ENCODE measurements at regions not wholly inside any gene's neighbourhood (a gene's known extent, or its start where the extent isn't known, plus 50 kb on each side); places are given as distances from the start of the nearest gene placed in this dataset.
"Not testable (repeated sequence)": the region's sequence is repeated elsewhere in the genome, so short reads cannot be mapped to it uniquely, and the experiment has no call there.

GRCh38 chr5:28945859-28946258 lies 1907.5 kb upstream of the CDH9 start:
- TF ChIP-seq CTCF (IDR thresholded peaks at IDR 0.05; ENCODE audit: unreplicated experiment), result no peak
- intact Hi-C loops (cut with micrococcal nuclease; ENCODE audit: unreplicated experiment), result no loop called here
- H3K36me3 Mint-ChIP-seq (ENCODE audit: insufficient read depth, unreplicated experiment), result no peaks in the 10 kb centered on the region
- BruUV-seq (replicated peaks), result no TSS peak
- no peak overlapping the region for H3K27ac Mint-ChIP-seq (ENCODE audit: unreplicated experiment)
- no peak overlapping the region for H3K4me3 Mint-ChIP-seq (ENCODE audit: low read depth, unreplicated experiment)
- peaks cover 4% of the 10 kb centered on the region for H3K9me3 Mint-ChIP-seq (ENCODE audit: low read depth, unreplicated experiment)
- no peaks in the 10 kb centered on the region for H3K4me1 Mint-ChIP-seq (ENCODE audit: low read depth, unreplicated experiment)
- DNase-seq, result no peak
- H3K27me3 Mint-ChIP-seq (ENCODE audit: unreplicated experiment), result no peaks in the 10 kb centered on the region
- CTCF ChIA-PET, result no interaction called here

GRCh38 chr5:28929366-28929765 lies 1891.0 kb upstream of the CDH9 start:
- CTCF ChIA-PET; H3K27ac Mint-ChIP-seq (ENCODE audit: unreplicated experiment); DNase-seq; H3K4me1 Mint-ChIP-seq (ENCODE audit: low read depth, unreplicated experiment); H3K9me3 Mint-ChIP-seq (ENCODE audit: low read depth, unreplicated experiment); H3K36me3 Mint-ChIP-seq (ENCODE audit: insufficient read depth, unreplicated experiment); intact Hi-C loops (cut with micrococcal nuclease; ENCODE audit: unreplicated experiment); H3K27me3 Mint-ChIP-seq (ENCODE audit: unreplicated experiment); H3K4me3 Mint-ChIP-seq (ENCODE audit: low read depth, unreplicated experiment); BruUV-seq (replicated peaks): not testable (repeated sequence)

- H3K27ac Mint-ChIP-seq (ENCODE audit: unreplicated experiment); CTCF ChIA-PET; H3K9me3 Mint-ChIP-seq (ENCODE audit: low read depth, unreplicated experiment); H3K36me3 Mint-ChIP-seq (ENCODE audit: insufficient read depth, unreplicated experiment); H3K4me3 Mint-ChIP-seq (ENCODE audit: low read depth, unreplicated experiment); BruUV-seq (replicated peaks); intact Hi-C loops (cut with micrococcal nuclease; ENCODE audit: unreplicated experiment); H3K27me3 Mint-ChIP-seq (ENCODE audit: unreplicated experiment); H3K4me1 Mint-ChIP-seq (ENCODE audit: low read depth, unreplicated experiment); DNase-seq: not testable (repeated sequence)
These were observed 1890.0 kb upstream of the CDH9 start for GRCh38 chr5:28928327-28928790.

- peaks cover 5% of the 10 kb centered on the region for H3K9me3 Mint-ChIP-seq (ENCODE audit: low read depth, unreplicated experiment)
- H3K4me1 Mint-ChIP-seq (ENCODE audit: low read depth, unreplicated experiment), result no peaks in the 10 kb centered on the region
- CTCF ChIA-PET, result no interaction called here
- DNase-seq, result no peak
- H3K27ac Mint-ChIP-seq (ENCODE audit: unreplicated experiment), result no peak overlapping the region
- H3K27me3 Mint-ChIP-seq (ENCODE audit: unreplicated experiment), result no peaks in the 10 kb centered on the region
- BruUV-seq (replicated peaks), result no TSS peak
- H3K36me3 Mint-ChIP-seq (ENCODE audit: insufficient read depth, unreplicated experiment), result no peaks in the 10 kb centered on the region
- TF ChIP-seq CTCF (IDR thresholded peaks at IDR 0.05; ENCODE audit: unreplicated experiment), result no peak
- intact Hi-C loops (cut with micrococcal nuclease; ENCODE audit: unreplicated experiment), result no loop called here
- no peak overlapping the region for H3K4me3 Mint-ChIP-seq (ENCODE audit: low read depth, unreplicated experiment)
These were observed 1889.4 kb upstream of the CDH9 start for GRCh38 chr5:28927559-28928326.

- Mint-ChIP-seq H3K27me3 (ENCODE audit: unreplicated experiment) (no peaks in the 10 kb centered on the region), H3K9me3 (ENCODE audit: low read depth, unreplicated experiment) (peaks cover 7% of the 10 kb centered on the region), H3K27ac (ENCODE audit: unreplicated experiment) (no peak overlapping the region), H3K4me3 (ENCODE audit: low read depth, unreplicated experiment) (no peak overlapping the region), H3K4me1 (ENCODE audit: low read depth, unreplicated experiment) (no peaks in the 10 kb centered on the region), H3K36me3 (ENCODE audit: insufficient read depth, unreplicated experiment) (no peaks in the 10 kb centered on the region)
- no TSS peak for BruUV-seq (replicated peaks)
- intact Hi-C loops (cut with micrococcal nuclease; ENCODE audit: unreplicated experiment), result no loop called here
- TF ChIP-seq CTCF (IDR thresholded peaks at IDR 0.05; ENCODE audit: unreplicated experiment), result no peak
- CTCF ChIA-PET, result no interaction called here
- DNase-seq, result no peak
These were observed 1888.0 kb upstream of the CDH9 start for GRCh38 chr5:28926422-28926821.
